ENCODE measurements at regions not wholly inside any gene's neighbourhood (a gene's known extent, or its start where the extent isn't known, plus 50 kb on each side); places are given as distances from the start of the nearest gene placed in this dataset.

DNA sequence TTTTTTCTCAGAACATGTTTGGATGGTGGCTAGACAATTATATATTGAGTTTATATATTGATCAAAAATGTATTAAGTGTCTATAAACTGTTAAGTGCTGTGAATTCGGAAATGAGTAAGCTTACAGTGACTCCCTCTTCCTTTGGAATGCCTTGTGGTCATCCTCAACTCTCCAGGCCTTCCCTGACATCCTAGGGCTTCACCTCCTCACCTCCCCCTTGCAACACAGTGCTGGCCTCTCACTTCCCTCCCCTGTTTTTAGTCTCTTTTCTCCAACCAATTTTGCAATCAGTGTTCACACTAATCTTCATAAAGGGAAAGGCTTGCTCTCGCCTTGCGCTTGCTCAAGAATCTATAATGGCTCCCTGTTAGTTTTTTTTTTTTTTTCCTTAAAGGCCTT lies 95.1 kb upstream of the C1orf21 start:
- no peaks in the 10 kb centered on the region for H3K9me3 ChIP-seq (ENCODE audit: control insufficient read depth in 2 of 3, insufficient read depth in 1 of 3, low read length in 3 of 3)
- H3K4me1 ChIP-seq (ENCODE audit: control insufficient read depth in 2 of 3, insufficient read depth in 2 of 3, low read depth in 1 of 3, low read length in 3 of 3) = no peaks in the 10 kb centered on the region
- H3K9ac ChIP-seq (ENCODE audit: low read length in 3 of 3) = no peak overlapping the region
- FAIRE-seq (no peak), DNase-seq (no peak)
- intact Hi-C loops (cut with DNase I) = no loop called here
- TF ChIP-seq CTCF (IDR thresholded peaks at IDR 0.05; ENCODE audit: borderline replicate concordance, extremely low read depth, insufficient read depth) = no peak
- no peaks in the 10 kb centered on the region for H3K36me3 ChIP-seq (ENCODE audit: control insufficient read depth in 2 of 3, insufficient read depth in 3 of 3, low read length in 3 of 3)
- no peaks in the 10 kb centered on the region for H3K27me3 ChIP-seq (ENCODE audit: control insufficient read depth, insufficient read depth, low read length)
- no peak overlapping the region for H3K27ac ChIP-seq (ENCODE audit: low read depth in 2 of 2, low read length in 2 of 2)
- no peak overlapping the region for H3K4me3 ChIP-seq (ENCODE audit: low read length in 3 of 3)

DNA sequence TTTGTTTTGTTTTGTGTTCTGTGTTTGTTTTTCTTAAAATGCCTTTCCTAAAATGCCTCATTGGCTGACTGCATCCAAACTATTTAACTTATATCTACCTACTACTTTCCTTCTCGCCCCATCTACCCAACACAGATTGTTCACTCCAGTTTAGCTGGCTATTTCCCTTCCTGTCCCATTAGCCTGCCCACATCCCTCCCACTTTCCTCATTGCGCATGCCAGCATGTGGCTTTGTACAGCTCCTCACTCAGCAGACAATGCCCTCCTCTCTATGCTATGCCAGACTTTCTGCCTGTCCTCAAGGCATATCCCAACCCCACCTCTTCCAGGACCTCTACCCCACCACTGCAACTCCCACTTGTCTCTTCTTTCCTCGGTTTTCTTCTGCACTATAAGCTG lies 94.7 kb upstream of the C1orf21 start:
- no peak for TF ChIP-seq CTCF (IDR thresholded peaks at IDR 0.05; ENCODE audit: borderline replicate concordance, extremely low read depth, insufficient read depth)
- Histone ChIP-seq H3K27ac (ENCODE audit: low read depth in 2 of 2, low read length in 2 of 2) (no peak overlapping the region), H3K4me3 (ENCODE audit: low read length in 3 of 3) (no peak overlapping the region), H3K9me3 (ENCODE audit: control insufficient read depth in 2 of 3, insufficient read depth in 1 of 3, low read length in 3 of 3) (no peaks in the 10 kb centered on the region), H3K27me3 (ENCODE audit: control insufficient read depth, insufficient read depth, low read length) (no peaks in the 10 kb centered on the region), H3K4me1 (ENCODE audit: control insufficient read depth in 2 of 3, insufficient read depth in 2 of 3, low read depth in 1 of 3, low read length in 3 of 3) (no peaks in the 10 kb centered on the region), H3K9ac (ENCODE audit: low read length in 3 of 3) (no peak overlapping the region), H3K36me3 (ENCODE audit: control insufficient read depth in 2 of 3, insufficient read depth in 3 of 3, low read length in 3 of 3) (no peaks in the 10 kb centered on the region)
- intact Hi-C loops (cut with DNase I) = no loop called here
- DNase-seq (no peak), FAIRE-seq (no peak)

- intact Hi-C loops (cut with DNase I) = no loop called here
- Histone ChIP-seq H3K9me3 (ENCODE audit: control insufficient read depth in 2 of 3, insufficient read depth in 1 of 3, low read length in 3 of 3) (no peaks in the 10 kb centered on the region), H3K4me1 (ENCODE audit: control insufficient read depth in 2 of 3, insufficient read depth in 2 of 3, low read depth in 1 of 3, low read length in 3 of 3) (no peaks in the 10 kb centered on the region), H3K4me3 (ENCODE audit: low read length in 3 of 3) (no peak overlapping the region), H3K36me3 (ENCODE audit: control insufficient read depth in 2 of 3, insufficient read depth in 3 of 3, low read length in 3 of 3) (no peaks in the 10 kb centered on the region), H3K27ac (ENCODE audit: low read depth in 2 of 2, low read length in 2 of 2) (no peak overlapping the region), H3K9ac (ENCODE audit: low read length in 3 of 3) (no peak overlapping the region), H3K27me3 (ENCODE audit: control insufficient read depth, insufficient read depth, low read length) (no peaks in the 10 kb centered on the region)
- DNase-seq (no peak), FAIRE-seq (no peak)
- TF ChIP-seq CTCF (IDR thresholded peaks at IDR 0.05; ENCODE audit: borderline replicate concordance, extremely low read depth, insufficient read depth) = no peak
These were observed 92.7 kb upstream of the C1orf21 start for GRCh38 chr1:184294101-184294500.

Measured in kidney (tissue), 13 donors.